ENCODE measurements at regions not wholly inside any gene's neighbourhood (a gene's known extent, or its start where the extent isn't known, plus 50 kb on each side); places are given as distances from the start of the nearest gene placed in this dataset.

GRCh38 chr11:29756871-29757270 is 260.0 kb downstream of the KCNA4 start:
- no peak overlapping the region for H3K4me3 Mint-ChIP-seq (ENCODE audit: low read depth)
- H3K9me3 Mint-ChIP-seq = peaks cover 20% of the 10 kb centered on the region
- H3K27me3 Mint-ChIP-seq (ENCODE audit: low read depth) = no peaks in the 10 kb centered on the region
- no peak overlapping the region for H3K27ac Mint-ChIP-seq
- no peaks in the 10 kb centered on the region for H3K36me3 Mint-ChIP-seq (ENCODE audit: low read depth)
- H3K4me1 Mint-ChIP-seq (ENCODE audit: low read depth) = no peaks in the 10 kb centered on the region
- intact Hi-C loops (cut with micrococcal nuclease) = no loop called here
- no peak for DNase-seq (ENCODE audit: low spot score)

GRCh38 chr11:29755474-29755873 is 261.4 kb downstream of the KCNA4 start:
- Mint-ChIP-seq H3K27me3 (ENCODE audit: low read depth) (no peaks in the 10 kb centered on the region), H3K4me3 (ENCODE audit: low read depth) (no peak overlapping the region), H3K4me1 (ENCODE audit: low read depth) (no peaks in the 10 kb centered on the region), H3K36me3 (ENCODE audit: low read depth) (no peaks in the 10 kb centered on the region), H3K27ac (no peak overlapping the region), H3K9me3 (peaks cover 23% of the 10 kb centered on the region)
- intact Hi-C loops (cut with micrococcal nuclease) = no loop called here
- no peak for DNase-seq (ENCODE audit: low spot score)

GRCh38 chr11:29751618-29752017 is 265.2 kb downstream of the KCNA4 start:
- Mint-ChIP-seq H3K4me3 (ENCODE audit: low read depth) (no peak overlapping the region), H3K4me1 (ENCODE audit: low read depth) (no peaks in the 10 kb centered on the region), H3K27ac (no peak overlapping the region), H3K9me3 (peaks cover 25% of the 10 kb centered on the region), H3K36me3 (ENCODE audit: low read depth) (no peaks in the 10 kb centered on the region), H3K27me3 (ENCODE audit: low read depth) (no peaks in the 10 kb centered on the region)
- no peak for DNase-seq (ENCODE audit: low spot score)
- intact Hi-C loops (cut with micrococcal nuclease) = no loop called here

- H3K36me3 Mint-ChIP-seq (ENCODE audit: low read depth) = no peaks in the 10 kb centered on the region
- H3K4me3 Mint-ChIP-seq (ENCODE audit: low read depth) = no peak overlapping the region
- H3K27ac Mint-ChIP-seq = no peak overlapping the region
- DNase-seq (ENCODE audit: low spot score) = no peak
- H3K27me3 Mint-ChIP-seq (ENCODE audit: low read depth) = no peaks in the 10 kb centered on the region
- peaks cover 30% of the 10 kb centered on the region for H3K9me3 Mint-ChIP-seq
- H3K4me1 Mint-ChIP-seq (ENCODE audit: low read depth) = no peaks in the 10 kb centered on the region
- intact Hi-C loops (cut with micrococcal nuclease) = no loop called here
These were observed 266.4 kb downstream of the KCNA4 start for GRCh38 chr11:29750392-29750791.

- H3K36me3 Mint-ChIP-seq (ENCODE audit: low read depth) = no peaks in the 10 kb centered on the region
- peaks cover 41% of the 10 kb centered on the region for H3K9me3 Mint-ChIP-seq
- H3K27ac Mint-ChIP-seq = no peak overlapping the region
- no peak overlapping the region for H3K4me3 Mint-ChIP-seq (ENCODE audit: low read depth)
- no peak for DNase-seq (ENCODE audit: low spot score)
- intact Hi-C loops (cut with micrococcal nuclease) = no loop called here
- H3K27me3 Mint-ChIP-seq (ENCODE audit: low read depth) = no peaks in the 10 kb centered on the region
- H3K4me1 Mint-ChIP-seq (ENCODE audit: low read depth) = no peaks in the 10 kb centered on the region
These were observed 282.5 kb downstream of the KCNA4 start for GRCh38 chr11:29734287-29734686.

- Mint-ChIP-seq H3K4me1 (ENCODE audit: low read depth) (no peaks in the 10 kb centered on the region), H3K36me3 (ENCODE audit: low read depth) (no peaks in the 10 kb centered on the region), H3K4me3 (ENCODE audit: low read depth) (no peak overlapping the region), H3K27ac (no peak overlapping the region), H3K27me3 (ENCODE audit: low read depth) (no peaks in the 10 kb centered on the region), H3K9me3 (peaks cover 53% of the 10 kb centered on the region)
- intact Hi-C loops (cut with micrococcal nuclease) = no loop called here
- DNase-seq (ENCODE audit: low spot score) = no peak
These were observed 303.0 kb downstream of the KCNA4 start for GRCh38 chr11:29713831-29714320.

- no peaks in the 10 kb centered on the region for H3K27me3 Mint-ChIP-seq (ENCODE audit: low read depth)
- intact Hi-C loops (cut with micrococcal nuclease) = no loop called here
- no peak overlapping the region for H3K4me3 Mint-ChIP-seq (ENCODE audit: low read depth)
- H3K27ac Mint-ChIP-seq = no peak overlapping the region
- H3K9me3 Mint-ChIP-seq = peaks cover 48% of the 10 kb centered on the region
- H3K36me3 Mint-ChIP-seq (ENCODE audit: low read depth) = no peaks in the 10 kb centered on the region
- H3K4me1 Mint-ChIP-seq (ENCODE audit: low read depth) = no peaks in the 10 kb centered on the region
- DNase-seq (ENCODE audit: low spot score) = no peak
These were observed 304.2 kb downstream of the KCNA4 start for GRCh38 chr11:29712616-29713015.

GRCh38 chr11:29707924-29708323 is 308.9 kb downstream of the KCNA4 start:
- Mint-ChIP-seq H3K27ac (no peak overlapping the region), H3K4me1 (ENCODE audit: low read depth) (no peaks in the 10 kb centered on the region), H3K4me3 (ENCODE audit: low read depth) (no peak overlapping the region), H3K9me3 (peaks cover 49% of the 10 kb centered on the region), H3K27me3 (ENCODE audit: low read depth) (no peaks in the 10 kb centered on the region), H3K36me3 (ENCODE audit: low read depth) (no peaks in the 10 kb centered on the region)
- DNase-seq (ENCODE audit: low spot score) = no peak
- intact Hi-C loops (cut with micrococcal nuclease) = no loop called here

- Mint-ChIP-seq H3K27ac (no peak overlapping the region), H3K4me1 (ENCODE audit: low read depth) (no peaks in the 10 kb centered on the region), H3K27me3 (ENCODE audit: low read depth) (no peaks in the 10 kb centered on the region), H3K36me3 (ENCODE audit: low read depth) (no peaks in the 10 kb centered on the region), H3K4me3 (ENCODE audit: low read depth) (no peak overlapping the region), H3K9me3 (peaks cover 18% of the 10 kb centered on the region)
- intact Hi-C loops (cut with micrococcal nuclease) = no loop called here
- DNase-seq (ENCODE audit: low spot score) = no peak
These were observed 331.5 kb downstream of the KCNA4 start for GRCh38 chr11:29685361-29685760.

- Mint-ChIP-seq H3K27me3 (ENCODE audit: low read depth) (no peaks in the 10 kb centered on the region), H3K4me3 (ENCODE audit: low read depth) (no peak overlapping the region), H3K9me3 (peaks cover 23% of the 10 kb centered on the region), H3K36me3 (ENCODE audit: low read depth) (no peaks in the 10 kb centered on the region), H3K4me1 (ENCODE audit: low read depth) (no peaks in the 10 kb centered on the region), H3K27ac (no peak overlapping the region)
- intact Hi-C loops (cut with micrococcal nuclease) = no loop called here
- DNase-seq (ENCODE audit: low spot score) = no peak
These were observed 334.0 kb downstream of the KCNA4 start for GRCh38 chr11:29682856-29683255.

- Mint-ChIP-seq H3K4me3 (ENCODE audit: low read depth) (no peak overlapping the region), H3K27ac (no peak overlapping the region), H3K36me3 (ENCODE audit: low read depth) (no peaks in the 10 kb centered on the region), H3K27me3 (ENCODE audit: low read depth) (no peaks in the 10 kb centered on the region), H3K4me1 (ENCODE audit: low read depth) (no peaks in the 10 kb centered on the region), H3K9me3 (peaks cover 22% of the 10 kb centered on the region)
- intact Hi-C loops (cut with micrococcal nuclease) = no loop called here
- no peak for DNase-seq (ENCODE audit: low spot score)
These were observed 336.8 kb downstream of the KCNA4 start for GRCh38 chr11:29679996-29680395.

- Mint-ChIP-seq H3K9me3 (peaks cover 36% of the 10 kb centered on the region), H3K36me3 (ENCODE audit: low read depth) (no peaks in the 10 kb centered on the region), H3K27ac (no peak overlapping the region), H3K4me1 (ENCODE audit: low read depth) (no peaks in the 10 kb centered on the region), H3K4me3 (ENCODE audit: low read depth) (no peak overlapping the region), H3K27me3 (ENCODE audit: low read depth) (no peaks in the 10 kb centered on the region)
- no peak for DNase-seq (ENCODE audit: low spot score)
- intact Hi-C loops (cut with micrococcal nuclease) = no loop called here
These were observed 339.8 kb downstream of the KCNA4 start for GRCh38 chr11:29676993-29677392.

- Mint-ChIP-seq H3K4me1 (ENCODE audit: low read depth) (no peaks in the 10 kb centered on the region), H3K9me3 (peaks cover 47% of the 10 kb centered on the region), H3K36me3 (ENCODE audit: low read depth) (no peaks in the 10 kb centered on the region), H3K27ac (no peak overlapping the region), H3K27me3 (ENCODE audit: low read depth) (no peaks in the 10 kb centered on the region), H3K4me3 (ENCODE audit: low read depth) (no peak overlapping the region)
- intact Hi-C loops (cut with micrococcal nuclease) = no loop called here
- no peak for DNase-seq (ENCODE audit: low spot score)
These were observed 347.5 kb downstream of the KCNA4 start for GRCh38 chr11:29669310-29669709.

GRCh38 chr11:29657709-29658108 is 359.1 kb downstream of the KCNA4 start:
- intact Hi-C loops (cut with micrococcal nuclease) = no loop called here
- no peaks in the 10 kb centered on the region for H3K36me3 Mint-ChIP-seq (ENCODE audit: low read depth)
- DNase-seq (ENCODE audit: low spot score) = no peak
- no peaks in the 10 kb centered on the region for H3K27me3 Mint-ChIP-seq (ENCODE audit: low read depth)
- no peak overlapping the region for H3K27ac Mint-ChIP-seq
- peaks cover 39% of the 10 kb centered on the region for H3K9me3 Mint-ChIP-seq
- H3K4me3 Mint-ChIP-seq (ENCODE audit: low read depth) = no peak overlapping the region
- no peaks in the 10 kb centered on the region for H3K4me1 Mint-ChIP-seq (ENCODE audit: low read depth)

Data from activated T-helper 2 cell treated with anti-CD3 and anti-CD28 coated beads, Interferon-gamma antibody, Interleukin-2, Interleukin-4, amounts not matched to agents 10 μg/mL and 5 μg/mL and 100 μg/mL, durations not matched to agents 14 hours and 24 hours and 36 hours (primary cell).